Vagina (tissue), 2 donors: ENCODE measurements at regions not wholly inside any gene's neighbourhood (a gene's known extent, or its start where the extent isn't known, plus 50 kb on each side); places are given as distances from the start of the nearest gene placed in this dataset.

Source experiments
- DNase-seq, 2 donors: peaks; one replicate each; pipeline ENCODE4 v3.0.0-alpha.2; 2017; ENCODE audit errors: extremely low spot score in 2 of 2
- H3K27ac ChIP-seq: fragments of 200-600 bp; sonication (generic); one replicate; pipeline ENCODE4 v1.5.1; 2019
- H3K27me3 ChIP-seq: fragments of 200-600 bp; sonication (generic); one replicate; pipeline ENCODE4 v1.5.1; 2019
- H3K36me3 ChIP-seq, 2 donors: fragments of 200-600 bp; sonication (generic); one replicate each; pipeline ENCODE4 v1.5.1; 2017 to 2019
- H3K4me1 ChIP-seq: fragments of 200-600 bp; sonication (generic); one replicate; pipeline ENCODE4 v1.5.1; 2019
- H3K4me3 ChIP-seq, 2 donors: fragments of 200-600 bp; sonication (generic); 1 replicate in 1 of 2; 2 replicates in 1 of 2; pipeline ENCODE4 v1.5.1; 2016 to 2019
- H3K9me3 ChIP-seq: fragments of 200-600 bp; sonication (generic); one replicate; pipeline ENCODE4 v1.5.1; 2019
- CTCF ChIP-seq, 3 experiments: fragments of 450-650 bp in 2 of 3; fragments of 200-600 bp in 1 of 3; sonication (generic) in 1 of 3; IDR thresholded peaks; one replicate each; pipeline ENCODE4 v1.5.1; 2017 to 2019; ENCODE audit warnings: antibody characterized with exemption in 3 of 3, mild to moderate bottlenecking in 2 of 3, moderate library complexity in 2 of 3
- POLR2A ChIP-seq, 2 donors: fragments of 450-650 bp; IDR thresholded peaks; one replicate each; pipeline ENCODE4 v1.6.1; 2017; ENCODE audit warnings: antibody characterized with exemption in 2 of 2, mild to moderate bottlenecking in 2 of 2, moderate library complexity in 2 of 2
- POLR2AphosphoS5 ChIP-seq, 2 donors: sonication (generic); formaldehyde crosslinking; IDR thresholded peaks; one replicate each; pipeline ENCODE4 v1.9.0; 2017; ENCODE audit warnings: antibody characterized with exemption in 2 of 2, mild to moderate bottlenecking in 2 of 2, low read depth in 1 of 2; ENCODE audit not compliant: insufficient read depth in 1 of 2
- intact Hi-C: fragments of 100-400 bp; cut with DNase I; formaldehyde crosslinking; loops from one replicate; pipeline ENCODE4 v1.15.1; 2023

- Histone ChIP-seq H3K27ac (no peak overlapping the region), H3K4me3 (no peak overlapping the region), H3K27me3 (no peaks in the 10 kb centered on the region), H3K4me1 (peaks cover 25% of the 10 kb centered on the region), H3K9me3 (no peaks in the 10 kb centered on the region), H3K36me3 (no peaks in the 10 kb centered on the region)
- intact Hi-C loops: no loop called here
- no peak for DNase-seq
- TF ChIP-seq POLR2AphosphoS5 (IDR thresholded peaks at IDR 0.05; ENCODE audit: insufficient read depth in 1 of 2, low read depth in 1 of 2): no peak
- TF ChIP-seq CTCF (IDR thresholded peaks at IDR 0.05): no peak
- no peak for TF ChIP-seq POLR2A (IDR thresholded peaks at IDR 0.05)
These were observed 90.0 kb upstream of the HMGCLL1 start for GRCh38 chr6:55669028-55669427.

- H3K36me3 ChIP-seq: no peaks in the 10 kb centered on the region
- TF ChIP-seq POLR2A (IDR thresholded peaks at IDR 0.05) (no peak), CTCF (IDR thresholded peaks at IDR 0.05) (no peak), POLR2AphosphoS5 (IDR thresholded peaks at IDR 0.05; ENCODE audit: insufficient read depth in 1 of 2, low read depth in 1 of 2) (no peak)
- H3K9me3 ChIP-seq: no peaks in the 10 kb centered on the region
- no peak for DNase-seq
- intact Hi-C loops: no loop called here
- no peaks in the 10 kb centered on the region for H3K27me3 ChIP-seq
- peaks cover 25% of the 10 kb centered on the region for H3K4me1 ChIP-seq
- H3K4me3 ChIP-seq: no peak overlapping the region
- peak overlapping the region; percentile 15 for H3K27ac ChIP-seq
These were observed 89.6 kb upstream of the HMGCLL1 start for GRCh38 chr6:55668591-55668990.

- no peak for TF ChIP-seq CTCF (IDR thresholded peaks at IDR 0.05)
- no peak for TF ChIP-seq POLR2AphosphoS5 (IDR thresholded peaks at IDR 0.05; ENCODE audit: insufficient read depth in 1 of 2, low read depth in 1 of 2)
- no peak for TF ChIP-seq POLR2A (IDR thresholded peaks at IDR 0.05)
- Histone ChIP-seq H3K4me3 (no peak overlapping the region), H3K36me3 (no peaks in the 10 kb centered on the region), H3K27me3 (no peaks in the 10 kb centered on the region), H3K4me1 (peaks cover 25% of the 10 kb centered on the region), H3K27ac (peak overlapping the region; percentile 15), H3K9me3 (no peaks in the 10 kb centered on the region)
- no peak for DNase-seq
- intact Hi-C loops: no loop called here
These were observed 88.3 kb upstream of the HMGCLL1 start for GRCh38 chr6:55667341-55667740.

GRCh38 chr6:55666606-55667225 lies 87.7 kb upstream of the HMGCLL1 start:
- no peak for DNase-seq
- Histone ChIP-seq H3K27me3 (no peaks in the 10 kb centered on the region), H3K27ac (no peak overlapping the region), H3K9me3 (no peaks in the 10 kb centered on the region), H3K4me1 (peaks cover 25% of the 10 kb centered on the region), H3K36me3 (no peaks in the 10 kb centered on the region), H3K4me3 (no peak overlapping the region)
- TF ChIP-seq POLR2AphosphoS5 (IDR thresholded peaks at IDR 0.05; ENCODE audit: insufficient read depth in 1 of 2, low read depth in 1 of 2) (peak in 1 of 2 donors; percentile 37), CTCF (IDR thresholded peaks at IDR 0.05) (no peak), POLR2A (IDR thresholded peaks at IDR 0.05) (no peak)
- intact Hi-C loops: no loop called here

GRCh38 chr6:55666037-55666436 lies 87.0 kb upstream of the HMGCLL1 start:
- TF ChIP-seq POLR2AphosphoS5 (IDR thresholded peaks at IDR 0.05; ENCODE audit: insufficient read depth in 1 of 2, low read depth in 1 of 2): no peak
- no peak for TF ChIP-seq POLR2A (IDR thresholded peaks at IDR 0.05)
- TF ChIP-seq CTCF (IDR thresholded peaks at IDR 0.05): no peak
- no peak for DNase-seq
- Histone ChIP-seq H3K27ac (no peak overlapping the region), H3K4me3 (no peak overlapping the region), H3K9me3 (no peaks in the 10 kb centered on the region), H3K4me1 (peaks cover 25% of the 10 kb centered on the region), H3K27me3 (no peaks in the 10 kb centered on the region), H3K36me3 (no peaks in the 10 kb centered on the region)
- intact Hi-C loops: no loop called here
